Lower leg skin (tissue), 3 donors: ENCODE measurements at regions not wholly inside any gene's neighbourhood (a gene's known extent, or its start where the extent isn't known, plus 50 kb on each side); places are given as distances from the start of the nearest gene placed in this dataset.

Experiments
- POLR2A ChIP-seq, 2 donors: fragments of 450-650 bp; IDR thresholded peaks; one replicate each; pipeline ENCODE4 v1.6.1; 2016 to 2017; ENCODE audit warnings: antibody characterized with exemption in 2 of 2, mild to moderate bottlenecking in 1 of 2, moderate library complexity in 1 of 2
- TF ChIP-seq, protein P1 (sequence below), 3 donors: fragments of 450-650 bp; IDR thresholded peaks; one replicate each; pipeline ENCODE4 v1.5.1; 2016; ENCODE audit warnings: antibody characterized with exemption in 3 of 3, mild to moderate bottlenecking in 3 of 3, moderate library complexity in 2 of 3

DNA sequence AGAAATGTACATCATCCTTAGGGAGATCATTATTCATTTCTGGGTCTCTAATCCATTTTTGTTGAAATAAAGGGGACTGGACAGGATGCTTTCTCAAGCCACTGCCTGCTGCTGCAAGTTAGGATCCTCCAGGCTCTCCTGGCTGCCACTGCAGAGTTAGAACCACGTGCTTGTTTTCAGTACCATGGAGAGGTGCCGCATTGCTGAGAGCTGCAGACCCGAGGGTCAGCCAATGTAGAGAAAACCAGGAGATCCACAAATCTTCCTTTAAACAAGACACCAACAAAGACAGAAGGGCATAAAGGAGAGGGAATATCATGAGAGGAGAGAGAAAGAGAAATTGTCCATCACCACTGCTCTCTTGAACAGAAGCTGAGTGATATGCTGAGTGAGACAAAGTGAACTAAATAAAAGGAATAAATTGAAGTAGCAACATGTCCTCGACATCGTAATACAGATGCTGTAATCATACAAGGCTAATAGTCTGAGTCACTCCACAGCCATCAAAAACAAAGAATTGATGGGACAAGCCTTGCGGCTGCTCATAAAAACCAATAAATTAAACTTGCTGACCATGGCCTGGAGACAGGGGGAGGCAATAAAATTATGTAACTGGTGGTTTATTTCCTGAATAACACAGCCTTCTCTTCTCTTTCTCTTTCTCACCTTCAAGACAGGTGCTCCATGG is 255.7 kb downstream of the OMA1 start:
- TF ChIP-seq, protein P1, sequence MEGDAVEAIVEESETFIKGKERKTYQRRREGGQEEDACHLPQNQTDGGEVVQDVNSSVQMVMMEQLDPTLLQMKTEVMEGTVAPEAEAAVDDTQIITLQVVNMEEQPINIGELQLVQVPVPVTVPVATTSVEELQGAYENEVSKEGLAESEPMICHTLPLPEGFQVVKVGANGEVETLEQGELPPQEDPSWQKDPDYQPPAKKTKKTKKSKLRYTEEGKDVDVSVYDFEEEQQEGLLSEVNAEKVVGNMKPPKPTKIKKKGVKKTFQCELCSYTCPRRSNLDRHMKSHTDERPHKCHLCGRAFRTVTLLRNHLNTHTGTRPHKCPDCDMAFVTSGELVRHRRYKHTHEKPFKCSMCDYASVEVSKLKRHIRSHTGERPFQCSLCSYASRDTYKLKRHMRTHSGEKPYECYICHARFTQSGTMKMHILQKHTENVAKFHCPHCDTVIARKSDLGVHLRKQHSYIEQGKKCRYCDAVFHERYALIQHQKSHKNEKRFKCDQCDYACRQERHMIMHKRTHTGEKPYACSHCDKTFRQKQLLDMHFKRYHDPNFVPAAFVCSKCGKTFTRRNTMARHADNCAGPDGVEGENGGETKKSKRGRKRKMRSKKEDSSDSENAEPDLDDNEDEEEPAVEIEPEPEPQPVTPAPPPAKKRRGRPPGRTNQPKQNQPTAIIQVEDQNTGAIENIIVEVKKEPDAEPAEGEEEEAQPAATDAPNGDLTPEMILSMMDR (IDR thresholded peaks at IDR 0.05), result no peak
- TF ChIP-seq POLR2A (IDR thresholded peaks at IDR 0.05), result no peak
